Neuron (in vitro differentiated cells): ENCODE measurements at regions not wholly inside any gene's neighbourhood (a gene's known extent, or its start where the extent isn't known, plus 50 kb on each side); places are given as distances from the start of the nearest gene placed in this dataset.

ENCODE experiments used
- H2AFZ ChIP-seq: one replicate; pipeline ENCODE4 v1.6.1; 2013; ENCODE audit warnings: low read depth, mild to moderate bottlenecking, inconsistent platforms, low read length, moderate library complexity
- H3K27me3 ChIP-seq: one replicate; pipeline ENCODE4 v1.6.1; 2013; ENCODE audit warnings: low read length; ENCODE audit not compliant: insufficient read depth
- H3K36me3 ChIP-seq: one replicate; pipeline ENCODE4 v1.6.1; 2013; ENCODE audit warnings: low read length; ENCODE audit not compliant: insufficient read depth
- H3K4me1 ChIP-seq: one replicate; pipeline ENCODE4 v1.6.1; 2013; ENCODE audit warnings: low read length; ENCODE audit not compliant: insufficient read depth
- H3K4me3 ChIP-seq: 2 replicates; pipeline ENCODE4 v1.5.1; 2013; ENCODE audit warnings: mild to moderate bottlenecking, low read length, moderate library complexity
- H3K9me3 ChIP-seq: one replicate; pipeline ENCODE4 v1.6.1; 2013; ENCODE audit warnings: low read length

- Histone ChIP-seq H3K27me3 (no peaks in the 10 kb centered on the region), H2AFZ (no peak overlapping the region), H3K9me3 (no peaks in the 10 kb centered on the region)
Measured at GRCh38 chr5:61270510-61271165, 61.4 kb upstream of the ZSWIM6 start.

GRCh38 chr5:61272688-61273087 lies 59.4 kb upstream of the ZSWIM6 start:
- Histone ChIP-seq H3K9me3 (no peaks in the 10 kb centered on the region), H3K4me3 (no peak overlapping the region), H2AFZ (peak overlapping the region; percentile 5), H3K36me3 (no peaks in the 10 kb centered on the region), H3K27me3 (no peaks in the 10 kb centered on the region), H3K4me1 (peaks cover 22% of the 10 kb centered on the region)

More at GRCh38 chr5:61270510-61271165, 61.4 kb upstream of the ZSWIM6 start:
- Histone ChIP-seq H3K36me3 (no peaks in the 10 kb centered on the region), H3K4me1 (peaks cover 19% of the 10 kb centered on the region), H3K4me3 (no peak overlapping the region)

GRCh38 chr5:61273279-61273975 lies 58.6 kb upstream of the ZSWIM6 start:
- H2AFZ ChIP-seq: peak overlapping the region; percentile 5
- peaks cover 23% of the 10 kb centered on the region for H3K4me1 ChIP-seq
- H3K9me3 ChIP-seq: no peaks in the 10 kb centered on the region
- no peaks in the 10 kb centered on the region for H3K36me3 ChIP-seq
- H3K4me3 ChIP-seq: no peak overlapping the region
- no peaks in the 10 kb centered on the region for H3K27me3 ChIP-seq

- no peak overlapping the region for H2AFZ ChIP-seq
- no peak overlapping the region for H3K4me3 ChIP-seq
- no peaks in the 10 kb centered on the region for H3K27me3 ChIP-seq
- no peaks in the 10 kb centered on the region for H3K36me3 ChIP-seq
- H3K9me3 ChIP-seq: no peaks in the 10 kb centered on the region
- H3K4me1 ChIP-seq: peaks cover 23% of the 10 kb centered on the region
Measured at GRCh38 chr5:61274511-61274911, 57.5 kb upstream of the ZSWIM6 start.

GRCh38 chr5:61275841-61276240 lies 56.2 kb upstream of the ZSWIM6 start:
- Histone ChIP-seq H3K36me3 (no peaks in the 10 kb centered on the region), H3K9me3 (no peaks in the 10 kb centered on the region), H3K4me3 (no peak overlapping the region)

GRCh38 chr5:61277190-61277589 lies 54.9 kb upstream of the ZSWIM6 start:
- H3K36me3 ChIP-seq: no peaks in the 10 kb centered on the region
- peaks cover 23% of the 10 kb centered on the region for H3K4me1 ChIP-seq
- H3K27me3 ChIP-seq: no peaks in the 10 kb centered on the region
- H3K4me3 ChIP-seq: no peak overlapping the region
- H3K9me3 ChIP-seq: no peaks in the 10 kb centered on the region
- peak overlapping the region; percentile 68 for H2AFZ ChIP-seq

More at GRCh38 chr5:61275841-61276240, 56.2 kb upstream of the ZSWIM6 start:
- no peaks in the 10 kb centered on the region for H3K27me3 ChIP-seq
- no peak overlapping the region for H2AFZ ChIP-seq
- peaks cover 23% of the 10 kb centered on the region for H3K4me1 ChIP-seq

GRCh38 chr5:61277781-61278180 lies 54.3 kb upstream of the ZSWIM6 start:
- no peak overlapping the region for H2AFZ ChIP-seq
- H3K4me1 ChIP-seq: peaks cover 18% of the 10 kb centered on the region

GRCh38 chr5:61279725-61280124 lies 52.3 kb upstream of the ZSWIM6 start:
- Histone ChIP-seq H3K36me3 (no peaks in the 10 kb centered on the region), H3K9me3 (no peaks in the 10 kb centered on the region), H3K4me1 (peaks cover 4% of the 10 kb centered on the region), H3K27me3 (no peaks in the 10 kb centered on the region), H3K4me3 (no peak overlapping the region), H2AFZ (no peak overlapping the region)

More at GRCh38 chr5:61277781-61278180, 54.3 kb upstream of the ZSWIM6 start:
- Histone ChIP-seq H3K36me3 (no peaks in the 10 kb centered on the region), H3K9me3 (no peaks in the 10 kb centered on the region), H3K4me3 (no peak overlapping the region), H3K27me3 (no peaks in the 10 kb centered on the region)

- no peak overlapping the region for H2AFZ ChIP-seq
- H3K27me3 ChIP-seq: no peaks in the 10 kb centered on the region
- no peaks in the 10 kb centered on the region for H3K9me3 ChIP-seq
- H3K36me3 ChIP-seq: no peaks in the 10 kb centered on the region
- H3K4me1 ChIP-seq: peaks cover 4% of the 10 kb centered on the region
- H3K4me3 ChIP-seq: no peak overlapping the region
Measured at GRCh38 chr5:61280205-61280604, 51.9 kb upstream of the ZSWIM6 start.

- H3K36me3 ChIP-seq: no peaks in the 10 kb centered on the region
- H3K9me3 ChIP-seq: no peaks in the 10 kb centered on the region
- no peak overlapping the region for H3K4me3 ChIP-seq
- H2AFZ ChIP-seq: no peak overlapping the region
- no peaks in the 10 kb centered on the region for H3K27me3 ChIP-seq
- H3K4me1 ChIP-seq: peaks cover 4% of the 10 kb centered on the region
Measured at GRCh38 chr5:61280761-61281427, 51.2 kb upstream of the ZSWIM6 start.

GRCh38 chr5:61281686-61282085 lies 50.4 kb upstream of the ZSWIM6 start:
- no peaks in the 10 kb centered on the region for H3K27me3 ChIP-seq
- H3K9me3 ChIP-seq: no peaks in the 10 kb centered on the region
- H2AFZ ChIP-seq: no peak overlapping the region
- H3K4me1 ChIP-seq: peaks cover 4% of the 10 kb centered on the region
- H3K36me3 ChIP-seq: no peaks in the 10 kb centered on the region
- no peak overlapping the region for H3K4me3 ChIP-seq
